Cardiac muscle cell (in vitro differentiated cells and primary cell): ENCODE measurements at regions not wholly inside any gene's neighbourhood (a gene's known extent, or its start where the extent isn't known, plus 50 kb on each side); places are given as distances from the start of the nearest gene placed in this dataset.

Source experiments
- DNase-seq, 2 donors: peaks; one replicate each; pipeline versions ENCODE4 v3.0.0 to v3.0.0-alpha.2; 2010 to 2017; ENCODE audit warnings: low read depth in 1 of 2, low spot score in 1 of 2
- H3K27ac ChIP-seq: fragments of 200-600 bp; sonication (generic); 2 replicates; pipeline ENCODE4 v1.5.1; 2016
- H3K27me3 ChIP-seq: fragments of 200-600 bp; sonication (generic); 2 replicates; pipeline ENCODE4 v1.6.0; 2016; ENCODE audit warnings: control low read depth
- H3K36me3 ChIP-seq: fragments of 200-600 bp; sonication (generic); 2 replicates; pipeline ENCODE4 v1.5.1; 2016; ENCODE audit warnings: control low read depth
- H3K4me1 ChIP-seq: fragments of 200-600 bp; sonication (generic); 2 replicates; pipeline ENCODE4 v1.8.1; 2017; ENCODE audit warnings: low read depth, mild to moderate bottlenecking, mixed run types
- H3K4me3 ChIP-seq: fragments of 200-600 bp; sonication (generic); 2 replicates; pipeline ENCODE4 v1.5.1; 2016; ENCODE audit warnings: mild to moderate bottlenecking
- H3K9me3 ChIP-seq: fragments of 200-600 bp; sonication (generic); 2 replicates; pipeline ENCODE4 v1.5.1; 2017; ENCODE audit warnings: low read depth, mild to moderate bottlenecking, control low read depth
- CTCF ChIP-seq: IDR thresholded peaks from 2 replicates; pipeline ENCODE4 v1.5.1; 2012; ENCODE audit warnings: low read depth, mild to moderate bottlenecking, low read length

GRCh38 chr5:39484673-39485072 is 59.9 kb upstream of the DAB2 start:
- no peak for TF ChIP-seq CTCF
- Histone ChIP-seq H3K27ac (no peak overlapping the region), H3K9me3 (no peaks in the 10 kb centered on the region), H3K4me3 (no peak overlapping the region), H3K36me3 (no peaks in the 10 kb centered on the region), H3K4me1 (no peaks in the 10 kb centered on the region), H3K27me3 (no peaks in the 10 kb centered on the region)
- no peak for DNase-seq

- H3K9me3 ChIP-seq, result no peaks in the 10 kb centered on the region
- H3K4me1 ChIP-seq, result no peaks in the 10 kb centered on the region
- no peak for TF ChIP-seq CTCF
- no peaks in the 10 kb centered on the region for H3K36me3 ChIP-seq
- no peak for DNase-seq
- no peak overlapping the region for H3K4me3 ChIP-seq
- H3K27ac ChIP-seq, result no peak overlapping the region
- no peaks in the 10 kb centered on the region for H3K27me3 ChIP-seq
Measured at GRCh38 chr5:39482098-39482497, 57.3 kb upstream of the DAB2 start.

GRCh38 chr5:39479537-39479936 is 54.8 kb upstream of the DAB2 start:
- Histone ChIP-seq H3K4me3 (no peak overlapping the region), H3K4me1 (no peaks in the 10 kb centered on the region), H3K27ac (no peak overlapping the region), H3K27me3 (no peaks in the 10 kb centered on the region), H3K36me3 (no peaks in the 10 kb centered on the region), H3K9me3 (no peaks in the 10 kb centered on the region)
- no peak for TF ChIP-seq CTCF
- no peak for DNase-seq

- no peak overlapping the region for H3K27ac ChIP-seq
- no peak for TF ChIP-seq CTCF
- no peak overlapping the region for H3K4me3 ChIP-seq
- H3K4me1 ChIP-seq, result no peaks in the 10 kb centered on the region
- DNase-seq, result peak in 1 of 2 donors; percentile 54
- no peaks in the 10 kb centered on the region for H3K9me3 ChIP-seq
- H3K36me3 ChIP-seq, result no peaks in the 10 kb centered on the region
- H3K27me3 ChIP-seq, result no peaks in the 10 kb centered on the region
Measured at GRCh38 chr5:39478863-39479262, 54.1 kb upstream of the DAB2 start.

- Histone ChIP-seq H3K4me3 (no peak overlapping the region), H3K27ac (no peak overlapping the region)
- no peak for TF ChIP-seq CTCF
Measured at GRCh38 chr5:39476843-39477220, 52.1 kb upstream of the DAB2 start.

More at GRCh38 chr5:39476843-39477220, 52.1 kb upstream of the DAB2 start:
- no peaks in the 10 kb centered on the region for H3K9me3 ChIP-seq
- no peaks in the 10 kb centered on the region for H3K27me3 ChIP-seq
- DNase-seq, result peak in 1 of 2 donors; percentile 38
- no peaks in the 10 kb centered on the region for H3K36me3 ChIP-seq
- no peaks in the 10 kb centered on the region for H3K4me1 ChIP-seq
